NCI-H2081 (cell line): ENCODE measurements at regions not wholly inside any gene's neighbourhood (a gene's known extent, or its start where the extent isn't known, plus 50 kb on each side); places are given as distances from the start of the nearest gene placed in this dataset.
A peak's percentile ranks its signal among the peaks of the same experiment; 100 is the strongest.
"Not testable (repeated sequence)": the region's sequence is repeated elsewhere in the genome, so short reads cannot be mapped to it uniquely, and the experiment has no call there.

Experiments
- DNase-seq, 2 experiments: peaks; one replicate each; lab custom pipeline; 2025; lab: John Stamatoyannopoulos, UW

DNA sequence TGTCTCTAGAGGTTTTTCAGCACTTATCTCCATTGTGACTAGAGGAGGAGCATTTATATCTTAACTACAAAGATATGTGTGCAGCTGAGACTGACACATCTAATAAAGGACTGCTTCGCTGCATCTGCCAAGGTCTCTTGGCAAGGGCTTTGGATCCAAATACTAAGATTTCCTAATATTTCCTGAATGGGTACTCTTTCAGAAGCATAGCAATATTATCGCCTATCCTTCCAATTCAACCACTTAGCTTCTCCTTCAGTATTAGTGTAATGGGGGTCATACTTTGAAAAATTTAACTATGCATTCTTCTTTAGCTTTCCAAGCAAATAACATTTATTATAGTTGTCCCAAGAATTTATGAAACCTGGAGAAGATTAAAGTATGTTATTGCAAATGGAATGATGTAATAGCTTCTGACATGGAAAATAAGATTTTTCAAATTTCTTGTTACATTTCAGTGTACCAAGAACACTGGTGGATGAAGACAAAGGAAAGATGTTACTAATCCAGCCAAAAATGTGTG, 243.0 kb upstream of the PDE3A start:
- DNase-seq, result no peak

DNA sequence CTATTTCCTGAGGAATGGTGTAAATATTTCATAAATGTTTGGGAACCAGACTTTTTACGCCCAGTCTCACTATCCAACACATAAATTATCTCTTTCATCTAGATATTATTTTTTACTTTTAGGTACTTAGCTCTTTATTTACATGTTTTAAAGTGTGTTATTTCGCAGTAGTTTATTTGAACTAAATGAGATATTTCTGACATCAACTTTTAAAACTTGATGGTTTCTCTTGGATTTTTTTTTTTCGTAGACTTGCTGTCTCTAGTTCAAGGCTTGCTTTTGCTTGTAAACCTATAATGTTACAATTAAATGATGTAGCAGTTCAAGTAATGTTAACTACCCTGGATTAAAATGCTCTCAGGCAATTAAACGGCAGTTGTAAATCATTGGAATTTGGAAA, 241.7 kb upstream of the PDE3A start:
- DNase-seq, result no peak

DNA sequence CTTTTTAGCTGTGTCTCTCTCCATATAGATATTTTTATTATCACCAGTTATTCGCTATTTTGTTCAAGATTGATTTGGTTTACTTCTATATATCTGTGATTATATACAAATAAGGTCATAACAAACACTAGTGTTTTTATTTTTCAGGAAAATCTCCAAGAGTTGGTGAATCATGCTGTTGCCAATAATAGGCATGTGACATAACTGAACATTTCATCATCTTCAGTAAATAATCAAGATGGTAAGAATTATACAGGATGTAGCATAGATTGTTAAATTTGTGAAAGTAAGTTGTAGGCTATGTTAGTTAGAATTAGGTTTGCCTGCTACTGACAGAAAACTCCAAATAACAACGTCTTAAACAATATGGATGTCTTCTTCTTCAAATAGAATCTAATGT, 240.9 kb upstream of the PDE3A start:
- no peak for DNase-seq

DNA sequence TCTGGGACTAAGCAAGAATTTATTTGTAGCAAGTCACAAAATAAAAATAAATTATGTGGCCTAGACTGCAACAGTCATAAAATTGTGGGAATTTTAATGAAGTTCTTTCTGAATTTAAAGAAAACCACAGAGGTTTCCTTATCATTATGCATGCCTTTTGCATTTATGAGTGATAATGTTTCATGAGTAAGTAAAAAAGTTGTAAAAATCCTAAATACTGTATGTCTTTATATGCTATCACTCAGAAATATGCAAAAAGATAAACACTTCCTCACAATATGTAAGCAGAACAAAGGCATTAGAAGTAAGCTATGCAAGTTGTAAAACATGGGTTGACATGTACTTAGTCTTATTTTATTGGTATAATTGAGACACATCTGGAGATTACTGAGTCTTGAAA, 239.4 kb upstream of the PDE3A start:
- no peak for DNase-seq

DNA sequence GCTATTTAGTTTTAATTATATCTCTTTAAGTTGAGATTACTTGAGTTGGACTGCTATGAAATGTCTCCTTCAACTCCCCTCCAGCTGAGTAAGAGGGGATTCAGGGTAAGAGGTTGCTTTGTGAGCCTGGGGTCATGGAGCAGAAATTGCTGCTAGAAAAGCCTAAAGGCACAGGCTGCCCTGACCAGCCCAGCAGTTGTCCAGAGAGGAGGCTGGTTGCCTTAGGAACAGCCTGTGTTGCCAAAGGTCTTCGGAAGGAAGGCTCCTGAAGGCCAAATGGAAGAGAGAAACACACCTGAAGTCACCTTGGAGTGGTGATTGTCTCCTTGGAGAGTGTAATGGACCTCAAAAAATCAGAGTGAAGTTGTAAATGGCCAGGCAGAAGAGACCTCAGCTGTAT, 235.5 kb upstream of the PDE3A start:
- no peak for DNase-seq

DNA sequence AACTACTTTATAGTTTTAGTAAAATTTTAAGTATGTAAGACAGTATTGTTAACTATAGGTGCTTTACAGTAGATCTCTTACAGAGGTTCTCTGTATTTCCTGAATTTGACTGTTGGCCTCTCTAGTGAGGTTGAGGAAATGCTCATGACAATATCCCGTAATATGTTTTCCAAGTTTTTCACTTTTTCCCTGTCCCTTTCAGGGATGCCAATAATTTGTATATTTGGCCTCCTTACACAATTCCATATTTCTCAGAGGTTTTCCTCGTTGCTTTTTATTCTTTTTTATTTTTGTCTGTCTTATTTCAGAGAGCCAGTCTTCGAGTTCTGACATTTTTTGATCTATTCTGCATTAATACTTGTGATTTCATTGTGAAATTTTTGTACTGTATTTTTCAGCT, 233.7 kb upstream of the PDE3A start:
- no peak for DNase-seq

DNA sequence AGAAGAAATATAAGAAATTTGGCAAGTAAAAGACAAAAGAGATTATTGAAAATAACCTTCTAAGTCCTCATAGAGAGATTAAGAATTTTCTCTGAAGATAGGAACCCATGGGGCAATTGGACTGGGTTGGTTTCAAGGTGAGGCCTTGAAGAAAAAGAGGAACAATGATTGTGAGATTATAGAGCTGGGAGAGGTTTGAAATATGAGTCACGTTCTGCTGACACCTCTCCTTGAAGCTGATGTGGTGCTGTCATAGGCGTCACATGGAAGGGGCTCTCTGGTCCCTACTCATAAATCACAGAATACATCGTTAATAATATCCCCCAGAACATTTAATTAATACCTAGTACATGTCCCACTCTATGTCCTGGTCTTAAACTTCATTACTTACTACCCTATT, 227.6 kb upstream of the PDE3A start:
- DNase-seq, result no peak

DNA sequence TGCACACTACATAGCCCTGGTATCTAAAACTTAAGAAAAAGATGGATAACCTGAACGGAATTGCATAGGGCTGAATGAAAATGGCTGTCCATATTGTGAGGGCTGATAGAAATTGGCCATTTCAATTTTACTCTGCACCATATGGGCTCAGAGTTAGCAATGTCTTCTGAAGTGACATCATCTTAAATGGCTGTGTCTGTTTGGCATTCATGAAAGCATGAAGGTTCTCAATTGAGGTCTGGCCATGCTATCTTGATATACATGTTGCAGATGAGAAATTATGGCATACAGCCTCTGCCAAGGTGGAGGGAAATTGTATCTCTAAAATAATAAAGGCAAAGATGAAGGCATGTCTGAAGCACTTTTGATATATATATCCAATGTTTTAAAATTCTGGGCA, 226.0 kb upstream of the PDE3A start:
- no peak for DNase-seq

DNA sequence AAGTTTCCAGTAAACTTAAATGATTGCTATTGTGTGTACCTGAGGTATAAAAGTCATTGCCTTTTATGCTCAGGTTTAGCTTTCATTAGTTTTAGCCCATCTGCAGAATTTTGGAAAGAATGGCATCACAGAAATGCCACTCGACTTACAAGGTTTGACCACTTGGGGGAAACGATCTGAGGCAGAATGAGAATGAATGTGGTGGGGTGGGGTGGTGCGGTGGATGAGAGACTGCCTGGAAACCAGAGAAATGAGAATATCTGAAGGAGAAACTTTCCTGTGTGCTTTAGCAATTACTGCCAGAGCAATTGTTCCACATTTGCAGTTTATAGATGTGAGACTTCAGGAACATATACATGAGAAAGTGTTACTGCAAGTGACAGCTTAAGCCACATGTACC, 225.4 kb upstream of the PDE3A start:
- no peak for DNase-seq

DNA sequence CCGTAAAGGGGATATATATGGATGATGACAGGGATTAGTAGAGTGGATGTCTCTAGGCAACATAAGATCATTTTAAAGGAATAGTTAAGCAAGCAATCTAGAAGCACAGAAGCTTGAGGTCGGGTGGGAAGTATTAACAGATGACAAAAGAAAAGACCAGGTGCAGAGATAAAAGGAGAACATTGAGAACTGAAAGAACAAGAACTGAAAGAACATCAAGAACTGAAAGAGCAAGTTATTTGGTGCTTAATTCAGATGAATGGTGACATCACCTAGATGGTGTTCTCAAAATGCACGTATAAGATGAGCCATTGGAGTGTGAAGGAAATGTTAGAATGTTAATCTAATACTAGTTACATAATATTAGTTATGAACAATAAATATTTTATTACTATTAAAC, 224.0 kb upstream of the PDE3A start:
- DNase-seq, result no peak

DNA sequence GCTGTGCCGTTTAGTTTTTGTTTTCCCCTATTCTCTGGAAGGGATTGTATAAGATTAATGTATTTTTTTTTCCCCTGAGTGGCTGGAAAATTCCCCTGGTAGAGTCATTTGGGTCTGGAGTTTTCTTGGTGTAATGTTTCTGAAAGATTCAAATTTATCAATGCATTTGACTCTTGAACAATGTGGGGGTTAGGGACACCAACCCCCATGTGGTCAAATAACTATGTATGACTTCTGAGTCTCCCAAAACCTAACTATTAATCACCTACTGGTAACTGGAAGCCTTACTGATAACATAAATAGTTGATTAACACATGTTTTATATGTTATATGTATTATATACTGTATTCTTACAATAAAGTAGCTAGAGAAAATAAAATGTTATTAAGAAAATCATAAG, 220.1 kb upstream of the PDE3A start:
- no peak for DNase-seq

DNA sequence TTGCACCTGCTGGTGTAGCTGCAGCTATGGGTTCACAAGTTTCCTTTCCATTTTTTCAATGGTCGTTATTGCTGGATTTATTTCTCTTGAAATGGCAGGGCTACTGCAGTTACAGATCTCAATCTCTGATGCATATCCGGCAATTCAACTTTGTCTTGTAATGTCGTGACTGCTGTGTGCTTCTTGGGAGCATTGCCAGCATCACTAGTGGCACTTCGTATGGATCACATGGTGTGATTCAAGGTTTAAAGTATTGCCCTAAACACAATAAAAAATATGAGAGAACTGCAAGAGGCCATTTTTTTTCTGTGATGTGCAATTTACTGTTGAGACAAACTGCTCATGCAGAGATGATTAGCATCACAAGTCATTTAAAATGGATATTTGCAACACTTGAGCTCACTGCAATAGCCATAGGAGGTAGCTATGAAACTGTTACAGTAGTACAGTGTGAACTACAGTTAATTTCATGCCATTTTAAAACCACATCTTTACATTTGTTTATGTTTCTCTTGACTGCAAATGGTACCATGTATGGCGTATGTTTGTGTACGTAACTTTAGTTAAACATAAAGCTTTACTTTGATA, 217.4 kb upstream of the PDE3A start:
- peak in 1 of 2 experiments; percentile 56 for DNase-seq

DNA sequence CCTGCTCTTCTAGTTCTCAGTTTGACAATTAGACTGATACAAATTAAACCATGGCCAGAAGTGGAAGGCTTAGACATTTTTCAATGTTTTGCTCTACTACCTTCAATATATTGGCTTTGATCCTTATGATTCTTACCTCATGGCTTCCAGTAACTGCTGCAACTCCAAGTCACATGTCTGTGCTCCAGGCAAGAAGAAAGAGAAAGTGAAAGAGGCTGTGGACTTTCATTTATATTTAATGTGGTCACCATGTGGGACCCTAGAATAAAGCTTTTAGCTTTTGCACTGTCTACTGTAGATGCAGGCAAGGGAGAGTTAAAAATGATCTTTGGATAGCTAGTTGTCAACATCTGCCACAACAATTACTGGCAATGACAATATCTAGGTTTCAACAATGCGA, 214.3 kb upstream of the PDE3A start:
- no peak for DNase-seq

DNA sequence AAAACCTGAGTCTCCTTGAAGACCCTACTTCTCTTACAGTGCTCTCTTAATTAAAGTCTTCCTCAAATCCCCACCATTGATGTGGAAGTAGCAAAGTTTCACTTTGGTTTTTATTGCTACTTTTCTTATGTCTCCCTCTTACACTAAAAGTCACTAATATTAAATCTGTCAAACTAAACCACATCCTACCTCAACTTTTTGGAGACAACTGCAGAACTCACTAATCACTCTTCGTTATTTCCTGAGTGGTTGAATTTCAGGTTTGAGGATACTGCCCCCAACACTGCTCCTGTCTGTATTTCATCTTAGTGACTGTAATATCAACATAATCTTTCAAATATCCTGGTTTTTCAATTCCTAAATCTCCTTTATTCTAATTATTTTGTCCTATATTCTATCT, 213.0 kb upstream of the PDE3A start:
- no peak for DNase-seq

DNA sequence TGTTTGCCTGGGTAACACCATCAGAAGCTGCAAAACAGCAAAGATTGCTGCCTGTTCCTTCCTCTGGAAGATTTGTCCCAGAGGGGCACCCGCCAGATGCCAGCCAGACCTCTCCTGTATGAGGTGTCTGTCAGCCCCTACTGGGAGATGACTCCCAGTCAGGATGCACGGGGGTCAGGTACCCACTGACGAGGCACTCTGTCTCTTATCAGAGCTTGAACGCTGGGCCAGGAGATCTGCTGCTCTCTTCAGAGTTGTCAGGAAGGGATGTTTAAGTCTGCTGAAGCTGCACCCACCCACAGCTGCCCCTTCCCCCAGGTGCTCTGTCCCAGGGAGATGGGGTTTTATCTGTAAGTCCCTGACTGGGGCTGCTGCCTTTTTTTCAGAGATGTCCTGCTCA, 207.4 kb upstream of the PDE3A start:
- not testable (repeated sequence) for DNase-seq

DNA sequence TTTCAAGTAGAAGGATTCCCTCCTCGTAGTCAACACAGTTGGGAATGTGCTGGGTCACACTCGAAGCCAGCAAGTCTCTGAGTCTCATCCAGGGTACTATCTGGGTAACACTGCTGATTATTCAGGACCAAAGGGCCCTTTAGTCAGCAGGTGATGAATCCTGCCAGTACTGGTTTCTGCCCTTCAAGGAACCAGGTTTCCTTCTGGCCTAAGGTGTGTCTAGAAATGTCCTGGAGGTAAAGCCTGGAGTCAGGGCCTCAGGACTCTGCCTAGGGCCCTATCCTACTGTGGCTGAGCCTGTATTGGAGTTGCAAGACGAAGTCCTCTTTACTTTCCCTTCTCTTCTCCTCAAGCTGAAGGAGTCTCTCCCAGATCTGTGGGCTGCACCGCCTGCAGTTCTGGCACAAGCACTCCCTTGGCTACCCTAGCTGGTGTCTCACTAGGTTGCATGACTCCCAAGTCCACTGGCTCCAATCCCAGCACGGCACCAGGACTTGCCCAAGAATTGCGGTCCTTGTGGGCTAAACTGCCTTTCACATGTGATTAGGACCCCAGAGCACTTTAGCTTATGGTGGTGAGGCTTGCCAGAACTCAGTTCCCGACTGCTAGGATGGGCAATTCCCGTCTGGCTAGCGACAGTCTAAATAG, 193.7 kb upstream of the PDE3A start:
- no peak for DNase-seq

DNA sequence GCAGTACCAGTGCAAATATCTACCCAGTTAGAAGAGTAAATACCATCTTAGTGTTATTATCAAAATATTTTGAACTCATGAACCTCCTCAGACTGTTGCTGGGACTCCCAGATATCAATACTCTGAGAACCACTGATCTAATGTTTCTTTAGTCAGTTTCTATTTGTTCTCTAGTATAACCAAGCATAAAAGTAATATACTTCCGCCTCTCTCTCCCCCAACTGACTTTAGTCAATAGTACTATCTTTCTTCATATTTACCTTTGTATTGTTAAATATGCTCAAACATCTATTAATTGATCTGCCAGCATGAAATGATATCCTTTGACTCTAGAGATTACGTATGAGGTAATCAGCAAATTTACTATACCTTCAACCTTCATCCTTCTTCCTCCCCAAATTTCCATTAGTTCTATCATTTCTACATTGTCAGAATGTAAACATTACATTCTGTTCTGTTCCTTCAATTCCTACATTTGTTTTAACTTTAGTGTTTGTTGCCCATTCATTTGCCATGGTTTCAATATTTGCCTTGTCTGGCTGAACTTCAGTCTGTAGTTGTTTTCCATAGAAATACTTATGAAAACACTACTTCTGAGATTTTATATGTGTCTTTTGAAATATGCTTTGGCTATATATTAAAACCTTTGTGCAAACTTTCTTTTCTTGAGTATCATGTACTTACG, 192.5 kb upstream of the PDE3A start:
- no peak for DNase-seq

DNA sequence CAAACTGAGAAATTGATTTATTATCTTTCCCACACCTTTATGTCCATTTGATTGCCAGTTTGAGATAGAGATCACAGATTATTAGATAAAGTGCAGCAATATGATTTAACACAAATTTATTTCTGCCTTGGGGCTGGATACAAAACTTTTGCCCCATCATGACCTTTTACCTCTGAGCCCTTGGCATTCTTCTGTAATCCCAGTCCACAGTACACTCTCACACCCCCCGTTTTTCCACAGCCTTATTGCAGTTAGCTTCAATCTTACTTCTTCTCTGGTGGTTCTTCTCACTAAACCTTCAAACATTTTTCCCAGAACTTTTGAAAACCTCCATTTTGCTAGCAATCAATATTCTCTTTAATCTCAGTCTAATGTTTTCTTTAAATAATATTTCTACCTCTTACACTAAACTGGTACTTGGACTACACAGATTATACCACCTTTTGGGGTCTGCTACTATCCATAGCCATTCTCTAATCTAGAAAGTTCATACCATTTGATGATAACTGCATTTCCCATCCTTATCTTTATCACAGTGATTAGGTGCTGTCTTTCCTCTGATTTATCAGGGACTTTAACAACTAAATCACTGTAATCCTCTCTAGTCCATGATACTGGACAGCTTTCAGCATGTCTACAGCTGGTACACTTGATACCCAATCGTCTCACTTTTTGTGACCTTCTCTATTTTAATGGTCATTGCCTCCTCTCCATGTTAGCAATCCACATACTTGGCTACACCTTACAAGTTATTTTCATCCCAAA, 186.7 kb upstream of the PDE3A start:
- no peak for DNase-seq

DNA sequence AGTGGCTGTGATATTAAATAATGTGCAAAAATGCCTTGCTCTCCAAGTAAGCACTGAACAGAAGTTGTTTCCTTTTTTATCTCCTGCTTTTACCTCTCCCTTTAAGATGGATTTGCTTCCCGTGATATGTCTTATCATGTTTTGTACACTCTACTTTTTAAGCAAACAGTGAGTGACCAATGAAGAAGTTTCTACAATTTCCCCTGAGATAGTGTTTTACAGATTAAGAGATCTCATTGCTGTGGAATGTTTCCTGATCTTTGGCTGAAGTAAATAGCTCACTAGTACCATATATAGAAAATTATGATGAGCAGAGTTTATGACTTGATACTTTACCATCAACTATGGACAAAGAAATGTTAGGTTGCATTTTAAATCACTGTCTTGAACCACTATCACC, 184.8 kb upstream of the PDE3A start:
- DNase-seq, result no peak

DNA sequence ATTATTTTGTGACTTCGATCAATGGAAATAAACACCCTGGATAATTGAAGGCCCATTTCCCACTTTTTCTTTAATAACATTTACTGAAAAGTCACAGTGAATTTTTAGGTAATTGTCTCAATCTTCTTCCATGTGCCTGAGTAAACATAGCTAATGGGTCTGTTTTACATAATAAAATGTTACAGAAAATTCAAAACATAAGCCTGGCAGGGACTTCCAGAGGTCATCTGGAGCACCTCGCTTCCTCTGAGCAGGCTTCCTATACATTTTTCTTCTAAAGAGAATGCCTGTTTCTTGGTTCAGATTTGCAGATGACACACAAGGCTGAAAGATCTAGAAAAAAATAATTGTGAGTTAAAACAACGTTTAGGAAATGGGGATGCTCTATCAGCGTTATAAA, 183.8 kb upstream of the PDE3A start:
- no peak for DNase-seq

DNA sequence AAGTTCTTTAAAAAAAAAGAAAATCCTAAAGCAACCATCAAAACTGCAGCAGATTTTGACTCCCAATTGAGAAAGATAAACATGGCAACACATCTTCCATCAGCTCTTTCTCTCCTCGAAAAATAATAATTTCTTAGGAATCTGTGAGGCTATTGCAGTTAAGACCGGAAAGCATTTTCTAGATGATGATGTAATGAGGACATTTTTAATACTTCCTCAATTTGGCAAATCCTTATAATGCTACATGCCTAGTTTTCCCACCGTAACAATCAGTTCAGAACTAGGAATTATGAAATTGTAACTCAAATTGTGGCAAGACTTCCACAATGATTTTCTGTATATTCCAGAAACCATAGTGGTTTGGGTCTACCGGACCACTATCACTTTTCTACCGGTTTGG, 180.9 kb upstream of the PDE3A start:
- no peak for DNase-seq

DNA sequence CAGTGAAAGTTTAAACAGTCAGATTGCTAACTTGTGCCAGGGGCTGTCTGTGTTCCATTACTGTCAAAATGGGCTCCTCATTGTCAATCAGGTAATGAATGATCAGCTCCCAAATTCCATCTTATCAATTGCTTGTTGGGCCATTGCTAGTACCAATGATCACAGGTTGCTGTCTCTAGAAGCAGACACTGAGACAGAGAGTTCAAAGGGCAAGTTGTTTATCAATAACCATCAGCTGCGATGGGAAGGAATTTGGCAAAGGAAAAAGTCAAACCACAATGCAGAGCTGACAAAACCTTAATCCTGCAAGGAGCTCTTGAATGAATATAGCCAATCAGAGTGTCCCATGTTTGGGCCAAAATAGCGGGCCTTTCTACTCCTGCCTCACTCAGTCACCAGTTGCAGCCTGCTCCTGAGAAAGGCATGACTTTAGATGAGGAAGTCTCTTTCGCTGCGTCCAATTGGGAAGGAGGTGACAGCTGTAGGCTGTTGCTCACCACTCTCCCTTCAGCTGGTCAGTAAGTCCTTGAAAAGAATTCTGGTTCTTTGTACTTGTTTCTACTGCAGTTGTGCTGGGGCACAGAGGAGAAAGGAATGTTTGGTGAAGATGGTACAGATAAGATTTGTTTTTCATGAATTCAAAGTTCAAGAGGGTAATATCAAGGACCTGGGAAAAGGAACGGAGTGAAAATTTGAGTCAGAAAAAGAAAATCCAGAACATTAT, 179.2 kb upstream of the PDE3A start:
- DNase-seq, result no peak
